HepG2 (cell line): ENCODE measurements at regions not wholly inside any gene's neighbourhood (a gene's known extent, or its start where the extent isn't known, plus 50 kb on each side); places are given as distances from the start of the nearest gene placed in this dataset.

Source experiments
- ATAC-seq: fragments of 200-7000 bp; cut with Tn5 transposase; 3 replicates; pipeline ENCODE4 v1.9.1; 2020; ENCODE audit warnings: mild to moderate bottlenecking, moderate library complexity
- BruUV-seq: library from RNA; stranded (reverse); fragments of 400-500 nt; replicated peaks from 2 replicates; lab custom pipeline; 2021; lab: Mats Ljungman, UMichigan
- CTCF ChIA-PET: fragments of 300-600 bp; formaldehyde crosslinking; extraction: SDS; loops from one replicate; lab custom pipeline; 2021; ENCODE audit warnings: low total read pairs, inconsistent platforms, low intra/inter-chr PET ratio; lab: Yijun Ruan, JAX
- POLR2A ChIA-PET: fragments of 350-600 bp; sonication (Branson Sonifier 250); formaldehyde crosslinking; loops from one replicate; lab custom pipeline; 2020; ENCODE audit warnings: antibody characterized with exemption, inconsistent platforms; lab: Yijun Ruan, JAX
- DNase-seq: peaks from one replicate; pipeline ENCODE4 v3.0.0-alpha.2; 2015; ENCODE audit warnings: low spot score
- FAIRE-seq: peaks from 3 replicates; lab custom pipeline; 2011; peaks lifted over from hg19 to GRCh38; lab: Jason Lieb, UNC
- H2AFZ ChIP-seq: one replicate; pipeline ENCODE4 v1.6.1; 2011; ENCODE audit warnings: low read length, inconsistent platforms
- H3K27ac ChIP-seq: fragments of 300-600 bp; 3 replicates; pipeline ENCODE4 v1.8.0; 2011; ENCODE audit warnings: mixed run types, mild to moderate bottlenecking, mixed read lengths, low read length, inconsistent platforms; ENCODE audit not compliant: insufficient read depth; ENCODE audit errors: extremely low read length
- H3K27me3 ChIP-seq, 2 experiments: fragments of 200-600 bp in 1 of 2; 2 replicates in 1 of 2; 3 replicates in 1 of 2; pipeline versions ENCODE4 v1.6.0 to v1.8.0; 2011; ENCODE audit warnings: low read length in 2 of 2, mild to moderate bottlenecking in 2 of 2, moderate library complexity in 2 of 2, inconsistent platforms in 1 of 2; ENCODE audit not compliant: insufficient read depth in 2 of 2, control insufficient read depth in 1 of 2
- H3K36me3 ChIP-seq, 2 experiments: fragments of 200-600 bp in 1 of 2; replicated peaks in 1 of 2; 2 replicates in 1 of 2; 3 replicates in 1 of 2; pipeline versions ENCODE4 v1.5.1 to v1.8.0; 2011; ENCODE audit warnings: low read length in 2 of 2, inconsistent platforms in 1 of 2; ENCODE audit not compliant: insufficient read depth in 2 of 2, control insufficient read depth in 1 of 2
- H3K4me1 ChIP-seq: 2 replicates; pipeline ENCODE4 v1.5.1; 2012; ENCODE audit warnings: low read length, inconsistent platforms; ENCODE audit not compliant: insufficient read depth
- H3K4me2 ChIP-seq: 2 replicates; pipeline ENCODE4 v1.6.0; 2011; ENCODE audit warnings: low read depth, low read length, inconsistent platforms
- H3K4me3 ChIP-seq, 3 experiments: fragments of 200-600 bp in 1 of 3; sonication (generic), shearing (Covaris generic) in 1 of 3; replicated peaks in 1 of 3; 2 replicates each; pipeline ENCODE4 v1.5.1; 2011 to 2016; ENCODE audit warnings: low read length in 3 of 3, inconsistent platforms in 2 of 3, low read depth in 2 of 3, mild to moderate bottlenecking in 2 of 3, control low read depth in 1 of 3, mixed read lengths in 1 of 3; ENCODE audit not compliant: insufficient read depth in 1 of 3
- H3K79me2 ChIP-seq: one replicate; pipeline ENCODE4 v1.6.1; 2011; ENCODE audit warnings: low read length, inconsistent platforms; ENCODE audit not compliant: insufficient read depth
- H3K9ac ChIP-seq: 2 replicates; pipeline ENCODE4 v1.6.0; 2011; ENCODE audit warnings: mild to moderate bottlenecking, low read depth, low read length, inconsistent platforms; ENCODE audit not compliant: insufficient read depth
- H3K9me3 ChIP-seq: 2 replicates; pipeline ENCODE4 v1.5.1; 2012; ENCODE audit warnings: mild to moderate bottlenecking, low read length
- H4K20me1 ChIP-seq: 2 replicates; pipeline ENCODE4 v1.6.0; 2011; ENCODE audit warnings: inconsistent platforms, mild to moderate bottlenecking, low read length, moderate library complexity; ENCODE audit not compliant: insufficient read depth
- CENPT ChIP-seq: sonication (generic); formaldehyde crosslinking; IDR thresholded peaks from 2 replicates; pipeline ENCODE4 v1.8.0; 2022; ENCODE audit warnings: low read depth, mild to moderate bottlenecking, moderate library complexity, missing genetic modification reagents
- ELF3 ChIP-seq: IDR thresholded peaks from 2 replicates; pipeline ENCODE4 v1.6.1; 2016; ENCODE audit warnings: missing genetic modification reagents, missing compliant biosample characterization
- GATA4 ChIP-seq: sonication (generic); IDR thresholded peaks from 2 replicates; pipeline ENCODE4 v1.6.1; 2016; ENCODE audit warnings: antibody characterized with exemption, low read depth, borderline replicate concordance
- KDM1A ChIP-seq: IDR thresholded peaks from 2 replicates; pipeline ENCODE4 v1.6.1; 2016; ENCODE audit warnings: missing compliant biosample characterization
- SUZ12 ChIP-seq: fragments of 150-350 bp; IDR thresholded peaks from 2 replicates; pipeline ENCODE4 v1.6.1; 2014; ENCODE audit warnings: low read depth, low read length
- THYN1 ChIP-seq: sonication (generic); formaldehyde crosslinking; IDR thresholded peaks from 2 replicates; pipeline ENCODE4 v1.8.1; 2023; ENCODE audit warnings: low read depth, mild to moderate bottlenecking, moderate library complexity, missing genetic modification reagents, borderline replicate concordance
- ZFP90 ChIP-seq: sonication (generic); formaldehyde crosslinking; IDR thresholded peaks from 2 replicates; pipeline ENCODE4 v1.8.0; 2022; ENCODE audit warnings: missing genetic modification reagents, mild to moderate bottlenecking, inconsistent platforms, borderline replicate concordance
- ZNF563 ChIP-seq: sonication (generic); formaldehyde crosslinking; IDR thresholded peaks from 2 replicates; pipeline ENCODE4 v1.8.0; 2022; ENCODE audit warnings: mild to moderate bottlenecking, moderate library complexity, missing genetic modification reagents
- ZNF660 ChIP-seq: sonication (generic); formaldehyde crosslinking; IDR thresholded peaks from 2 replicates; pipeline ENCODE4 v1.5.1; 2020; ENCODE audit warnings: mild to moderate bottlenecking, low read depth, missing genetic modification reagents, borderline replicate concordance
- WGBS: methylation state at CpG from one replicate; pipeline ENCODE4 v1.1.6; 2017; ENCODE audit warnings: low lambda C conversion rate; 5-methylcytosine and 5-hydroxymethylcytosine counted together
- in situ Hi-C: cut with HindIII; loops from 2 replicates; pipeline ENCODE4 v1.10.0; 2017; ENCODE audit warnings: low pct_unique_long_range_greater_than_20kb; ENCODE audit not compliant: extremely low pct_ligation_motif_present
- intact Hi-C: fragments of 100-400 bp; cut with micrococcal nuclease; formaldehyde crosslinking; loops from one replicate; pipeline ENCODE4 v1.10.0; 2022; ENCODE audit not compliant: unreplicated experiment
- TF ChIP-seq, protein P1 (sequence below), 2 experiments: fragments of 450-650 bp in 1 of 2; sonication (generic) in 1 of 2; formaldehyde crosslinking; IDR thresholded peaks; 2 replicates each; pipeline versions ENCODE4 v1.5.0 to v1.8.0; 2020 to 2022; ENCODE audit warnings: mild to moderate bottlenecking in 1 of 2, missing genetic modification reagents in 1 of 2

DNA sequence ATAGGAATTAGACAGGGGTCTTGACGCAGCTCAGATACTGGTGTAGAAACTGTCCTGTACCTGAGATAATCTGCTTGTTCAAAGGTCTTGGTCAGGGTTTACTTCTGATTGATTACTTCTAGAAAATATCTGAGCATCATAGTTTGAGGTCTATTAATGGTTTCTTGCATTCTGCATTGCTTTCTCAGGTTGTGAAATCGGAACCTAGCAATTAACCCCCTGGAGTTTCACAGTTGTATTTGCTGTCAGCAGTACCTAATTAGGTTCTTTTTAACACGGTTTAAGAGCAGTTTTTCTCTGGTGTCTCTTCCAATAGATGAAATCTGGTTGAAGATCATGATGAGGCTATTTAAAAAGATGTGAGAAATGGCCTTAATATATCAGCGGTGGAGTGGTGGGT is 428.6 kb upstream of the SYT4 start:
- ChIA-PET POLR2A (no interaction called here), CTCF (no interaction called here)
- no peaks in the 10 kb centered on the region for H3K36me3 ChIP-seq
- no peak overlapping the region for H3K9ac ChIP-seq
- intact Hi-C loops = no loop called here
- no TSS peak for BruUV-seq
- no peak overlapping the region for H3K4me3 ChIP-seq
- H4K20me1 ChIP-seq = no peaks in the 10 kb centered on the region
- H3K79me2 ChIP-seq = no peaks in the 10 kb centered on the region
- no peaks in the 10 kb centered on the region for H3K4me1 ChIP-seq
- WGBS = 6% methylated on average over 4 of the region's 4 CpGs
- no peak overlapping the region for H3K4me2 ChIP-seq
- ATAC-seq (no peak), DNase-seq (no peak), FAIRE-seq (no peak)
- no peak overlapping the region for H2AFZ ChIP-seq
- TF ChIP-seq ZNF660 (CRISPR knock-in tag) (no peak), ELF3 (CRISPR knock-in tag) (no peak), KDM1A (CRISPR knock-in tag) (no peak), GATA4 (no peak), THYN1 (CRISPR knock-in tag) (no peak), SUZ12 (no peak), ZFP90 (no peak), CENPT (no peak), ZNF563 (CRISPR knock-in tag) (no peak)
- TF ChIP-seq, protein P1, sequence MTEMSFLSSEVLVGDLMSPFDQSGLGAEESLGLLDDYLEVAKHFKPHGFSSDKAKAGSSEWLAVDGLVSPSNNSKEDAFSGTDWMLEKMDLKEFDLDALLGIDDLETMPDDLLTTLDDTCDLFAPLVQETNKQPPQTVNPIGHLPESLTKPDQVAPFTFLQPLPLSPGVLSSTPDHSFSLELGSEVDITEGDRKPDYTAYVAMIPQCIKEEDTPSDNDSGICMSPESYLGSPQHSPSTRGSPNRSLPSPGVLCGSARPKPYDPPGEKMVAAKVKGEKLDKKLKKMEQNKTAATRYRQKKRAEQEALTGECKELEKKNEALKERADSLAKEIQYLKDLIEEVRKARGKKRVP (CRISPR knock-in tag; IDR thresholded peaks at IDR 0.05) = no peak
- in situ Hi-C loops = no loop called here
- peaks cover 76% of the 10 kb centered on the region for H3K9me3 ChIP-seq
- no peak overlapping the region for H3K27ac ChIP-seq
- no peaks in the 10 kb centered on the region for H3K27me3 ChIP-seq
